ENCODE measurements at regions not wholly inside any gene's neighbourhood (a gene's known extent, or its start where the extent isn't known, plus 50 kb on each side); places are given as distances from the start of the nearest gene placed in this dataset.

DNA sequence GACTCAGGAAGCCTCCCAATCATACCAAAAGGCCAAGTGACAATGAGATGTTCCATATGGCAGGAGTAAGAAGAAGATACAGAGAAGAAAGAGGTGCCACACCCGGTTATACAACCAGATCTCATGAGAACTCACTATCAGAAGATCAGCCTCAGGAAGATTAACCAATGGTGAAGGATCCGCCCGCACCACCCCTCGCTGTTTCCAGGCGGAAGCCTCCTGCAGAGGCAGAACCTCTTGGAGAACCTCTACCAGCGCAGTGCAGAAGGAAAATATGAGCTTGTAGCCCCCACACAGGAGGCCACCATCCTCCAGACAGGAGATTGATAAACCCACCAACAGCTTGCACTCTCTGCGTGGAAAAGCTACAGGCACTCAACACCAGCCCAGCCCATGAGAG lies 245.1 kb downstream of the POTED start:
- TF ChIP-seq POLR2A (IDR thresholded peaks at IDR 0.05) = no peak
- TF ChIP-seq, protein P1, sequence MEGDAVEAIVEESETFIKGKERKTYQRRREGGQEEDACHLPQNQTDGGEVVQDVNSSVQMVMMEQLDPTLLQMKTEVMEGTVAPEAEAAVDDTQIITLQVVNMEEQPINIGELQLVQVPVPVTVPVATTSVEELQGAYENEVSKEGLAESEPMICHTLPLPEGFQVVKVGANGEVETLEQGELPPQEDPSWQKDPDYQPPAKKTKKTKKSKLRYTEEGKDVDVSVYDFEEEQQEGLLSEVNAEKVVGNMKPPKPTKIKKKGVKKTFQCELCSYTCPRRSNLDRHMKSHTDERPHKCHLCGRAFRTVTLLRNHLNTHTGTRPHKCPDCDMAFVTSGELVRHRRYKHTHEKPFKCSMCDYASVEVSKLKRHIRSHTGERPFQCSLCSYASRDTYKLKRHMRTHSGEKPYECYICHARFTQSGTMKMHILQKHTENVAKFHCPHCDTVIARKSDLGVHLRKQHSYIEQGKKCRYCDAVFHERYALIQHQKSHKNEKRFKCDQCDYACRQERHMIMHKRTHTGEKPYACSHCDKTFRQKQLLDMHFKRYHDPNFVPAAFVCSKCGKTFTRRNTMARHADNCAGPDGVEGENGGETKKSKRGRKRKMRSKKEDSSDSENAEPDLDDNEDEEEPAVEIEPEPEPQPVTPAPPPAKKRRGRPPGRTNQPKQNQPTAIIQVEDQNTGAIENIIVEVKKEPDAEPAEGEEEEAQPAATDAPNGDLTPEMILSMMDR (IDR thresholded peaks at IDR 0.05) = no peak
